H9 (cell line): ENCODE measurements at regions not wholly inside any gene's neighbourhood (a gene's known extent, or its start where the extent isn't known, plus 50 kb on each side); places are given as distances from the start of the nearest gene placed in this dataset.
A peak's percentile ranks its signal among the peaks of the same experiment; 100 is the strongest.

Experiments
- DNase-seq: peaks from one replicate; pipeline ENCODE4 v3.0.0-alpha.2; 2017
- H2AFZ ChIP-seq: one replicate; pipeline ENCODE4 v1.6.1; 2013; ENCODE audit warnings: mild to moderate bottlenecking, low read length, control low read depth, moderate library complexity
- H2AK5ac ChIP-seq: 2 replicates; pipeline ENCODE4 v1.6.1; 2013; ENCODE audit warnings: low read length, control low read depth, mixed read lengths; ENCODE audit not compliant: insufficient read length
- H2BK120ac ChIP-seq: one replicate; pipeline ENCODE4 v1.6.1; 2013; ENCODE audit warnings: low read depth, mild to moderate bottlenecking, low read length, control low read depth, inconsistent platforms; ENCODE audit not compliant: poor library complexity, severe bottlenecking
- H2BK12ac ChIP-seq: 2 replicates; pipeline ENCODE4 v1.6.1; 2013; ENCODE audit warnings: low read length, control low read depth, mixed read lengths, low read depth; ENCODE audit not compliant: insufficient read length
- H2BK15ac ChIP-seq: 2 replicates; pipeline ENCODE4 v1.6.1; 2013; ENCODE audit warnings: low read depth, low read length, control low read depth
- H2BK20ac ChIP-seq: one replicate; pipeline ENCODE4 v1.6.1; 2013; ENCODE audit warnings: low read depth, mild to moderate bottlenecking, low read length, control low read depth, inconsistent platforms; ENCODE audit not compliant: poor library complexity, severe bottlenecking
- H2BK5ac ChIP-seq: 2 replicates; pipeline ENCODE4 v1.6.1; 2013; ENCODE audit warnings: low read length, control low read depth, mixed read lengths; ENCODE audit not compliant: insufficient read length
- H3K14ac ChIP-seq: 2 replicates; pipeline ENCODE4 v1.6.1; 2013; ENCODE audit warnings: low read length, control low read depth; ENCODE audit not compliant: insufficient read depth
- H3K18ac ChIP-seq: 2 replicates; pipeline ENCODE4 v1.6.1; 2013; ENCODE audit warnings: low read depth, mild to moderate bottlenecking, mixed read lengths, low read length, control low read depth; ENCODE audit not compliant: insufficient read length
- H3K23ac ChIP-seq: 2 replicates; pipeline ENCODE4 v1.6.1; 2013; ENCODE audit warnings: low read length, control low read depth, mixed read lengths, low read depth; ENCODE audit not compliant: insufficient read length
- H3K23me2 ChIP-seq: 2 replicates; pipeline ENCODE4 v1.6.1; 2013; ENCODE audit warnings: low read depth, mild to moderate bottlenecking, mixed read lengths, low read length, control low read depth; ENCODE audit not compliant: insufficient read length, poor library complexity, severe bottlenecking
- H3K27ac ChIP-seq: 2 replicates; pipeline ENCODE4 v1.5.1; 2013; ENCODE audit warnings: low read length, control low read depth, mixed read lengths, low read depth; ENCODE audit not compliant: insufficient read length
- H3K27me3 ChIP-seq: 2 replicates; pipeline ENCODE4 v1.6.1; 2013; ENCODE audit warnings: low read length, control low read depth, inconsistent platforms; ENCODE audit not compliant: insufficient read depth
- H3K4ac ChIP-seq: 2 replicates; pipeline ENCODE4 v1.6.1; 2013; ENCODE audit warnings: low read depth, mild to moderate bottlenecking, control low read depth, inconsistent platforms, low read length, moderate library complexity
- H3K4me1 ChIP-seq: 2 replicates; pipeline ENCODE4 v1.6.1; 2013; ENCODE audit warnings: low read length, control low read depth, inconsistent platforms; ENCODE audit not compliant: insufficient read depth
- H3K4me2 ChIP-seq: 2 replicates; pipeline ENCODE4 v1.6.1; 2013; ENCODE audit warnings: low read length, control low read depth, mixed read lengths; ENCODE audit not compliant: insufficient read length, insufficient read depth
- H3K56ac ChIP-seq: 2 replicates; pipeline ENCODE4 v1.6.1; 2013; ENCODE audit warnings: low read depth, mild to moderate bottlenecking, mixed read lengths, low read length, control low read depth; ENCODE audit not compliant: insufficient read length
- H3K79me1 ChIP-seq: 2 replicates; pipeline ENCODE4 v1.6.1; 2013; ENCODE audit warnings: low read depth, mild to moderate bottlenecking, moderate library complexity, low read length, control low read depth, inconsistent platforms; ENCODE audit not compliant: insufficient read depth, poor library complexity, severe bottlenecking
- H3K79me2 ChIP-seq: 2 replicates; pipeline ENCODE4 v1.6.1; 2013; ENCODE audit warnings: low read length, control low read depth, inconsistent platforms; ENCODE audit not compliant: insufficient read depth
- H3K9ac ChIP-seq: 2 replicates; pipeline ENCODE4 v1.6.1; 2013; ENCODE audit warnings: low read length, control low read depth, mixed read lengths; ENCODE audit not compliant: insufficient read length; ENCODE audit errors: extremely low read depth
- H3K9me3 ChIP-seq: one replicate; pipeline ENCODE4 v1.6.1; 2013; ENCODE audit warnings: low read depth, low read length, inconsistent platforms; ENCODE audit not compliant: control insufficient read depth
- H3T11ph ChIP-seq: one replicate; pipeline ENCODE4 v1.6.1; 2013; ENCODE audit warnings: mild to moderate bottlenecking, low read length, control low read depth, inconsistent platforms
- H4K20me1 ChIP-seq: one replicate; pipeline ENCODE4 v1.6.1; 2013; ENCODE audit not compliant: control insufficient read depth, insufficient read length, insufficient read depth
- H4K5ac ChIP-seq: 2 replicates; pipeline ENCODE4 v1.6.1; 2013; ENCODE audit warnings: low read depth, mild to moderate bottlenecking, mixed read lengths, low read length, control low read depth; ENCODE audit not compliant: insufficient read length
- H4K8ac ChIP-seq: replicated peaks from 2 replicates; pipeline ENCODE4 v1.6.1; 2013; ENCODE audit warnings: low read length, control low read depth, mixed read lengths, low read depth; ENCODE audit not compliant: insufficient read length
- H4K91ac ChIP-seq: 2 replicates; pipeline ENCODE4 v1.6.1; 2013; ENCODE audit warnings: low read depth, mild to moderate bottlenecking, moderate library complexity, mixed read lengths, low read length, control low read depth; ENCODE audit not compliant: insufficient read length
- H3K27ac Mint-ChIP-seq, 3 experiments: 2 replicates in 2 of 3; 3 replicates in 1 of 3; pipeline ENCODE4 v1.8.0; 2020 to 2021; ENCODE audit warnings: mixed read lengths in 3 of 3, mild to moderate bottlenecking in 1 of 3, moderate library complexity in 1 of 3
- H3K27me3 Mint-ChIP-seq: 2 replicates; pipeline ENCODE4 v1.8.0; 2021; ENCODE audit warnings: low read depth, mild to moderate bottlenecking, moderate library complexity, mixed read lengths
- H3K36me3 Mint-ChIP-seq, 3 experiments: 2 replicates in 2 of 3; 3 replicates in 1 of 3; pipeline ENCODE4 v1.8.0; 2020 to 2021; ENCODE audit warnings: low read depth in 3 of 3, mixed read lengths in 3 of 3; ENCODE audit not compliant: insufficient read depth in 1 of 3
- H3K4me1 Mint-ChIP-seq, 2 experiments: 2 replicates each; pipeline ENCODE4 v1.8.0; 2020; ENCODE audit warnings: mixed read lengths in 2 of 2
- H3K4me3 Mint-ChIP-seq, 2 experiments: 2 replicates in 1 of 2; 3 replicates in 1 of 2; pipeline ENCODE4 v1.8.0; 2020 to 2021; ENCODE audit warnings: mild to moderate bottlenecking in 2 of 2, mixed read lengths in 2 of 2, moderate library complexity in 1 of 2
- H3K9me3 Mint-ChIP-seq, 2 experiments: 2 replicates in 1 of 2; 3 replicates in 1 of 2; pipeline ENCODE4 v1.8.0; 2020; ENCODE audit warnings: mild to moderate bottlenecking in 2 of 2, mixed read lengths in 2 of 2, moderate library complexity in 1 of 2
- CTCF ChIP-seq: fragments of 200-600 bp; sonication (generic); conservative IDR thresholded peaks from 3 replicates; pipeline ENCODE4 v1.8.0; 2021; ENCODE audit warnings: antibody characterized with exemption, mild to moderate bottlenecking
- WGBS: extraction: QIAGEN DNeasy Blood & Tissue Kit; methylation state at CpG from one replicate; pipeline ENCODE4 v1.1.7; 2013; ENCODE audit warnings: missing lambda C conversion rate, low lambda C conversion rate, mixed read lengths; ENCODE audit not compliant: insufficient read length; ENCODE audit errors: extremely low coverage; 5-methylcytosine and 5-hydroxymethylcytosine counted together

- Histone ChIP-seq H3K4me1 (peaks cover 10% of the 10 kb centered on the region; the same call in 1 of the 2 replicates), H4K5ac (no peak overlapping the region), H3K27ac (no peak overlapping the region), H3K23me2 (no peaks in the 10 kb centered on the region), H4K20me1 (no peaks in the 10 kb centered on the region), H3K23ac (no peak overlapping the region), H3K9ac (no peak overlapping the region), H3K9me3 (no peaks in the 10 kb centered on the region), H2BK120ac (no peak overlapping the region), H2BK15ac (no peak overlapping the region), H4K91ac (no peak overlapping the region), H3K79me1 (no peaks in the 10 kb centered on the region), H3T11ph (no peak overlapping the region), H4K8ac (no peak overlapping the region), H2BK5ac (no peak overlapping the region), H3K27me3 (no peaks in the 10 kb centered on the region), H2AFZ (no peak overlapping the region), H2AK5ac (no peak overlapping the region), H3K4me2 (no peak overlapping the region), H3K79me2 (no peaks in the 10 kb centered on the region), H3K56ac (no peak overlapping the region), H2BK20ac (no peak overlapping the region), H3K18ac (no peak overlapping the region), H3K4ac (no peak overlapping the region), H2BK12ac (no peak overlapping the region), H3K14ac (no peak overlapping the region)
- no peaks in the 10 kb centered on the region; the same call in 1 of the 2 replicates for H3K27me3 Mint-ChIP-seq
- TF ChIP-seq CTCF = no peak
- H3K36me3 Mint-ChIP-seq = peaks cover 0 to 18% (median 0%) of the 10 kb centered on the region in 3 experiments; a peak in 1 of 7 replicates
- H3K27ac Mint-ChIP-seq = peak overlapping the region in 1 of 3 experiments; percentile 85; a peak in 1 of 7 replicates
- peaks cover 27 to 29% of the 10 kb centered on the region in 2 experiments for H3K4me1 Mint-ChIP-seq
- no peak for DNase-seq
- H3K9me3 Mint-ChIP-seq = peaks cover 2 to 7% of the 10 kb centered on the region in 2 experiments; a peak in 3 of 5 replicates
- no CpG with 5 or more reads among the region's 7 CpGs for WGBS
- H3K4me3 Mint-ChIP-seq = peak overlapping the region in 1 of 2 experiments; percentile 24; a peak in 1 of 5 replicates
Measured at GRCh38 chr17:51362811-51363585, 102.7 kb downstream of the UTP18 start.
